GM12878 (cell line): ENCODE measurements at regions not wholly inside any gene's neighbourhood (a gene's known extent, or its start where the extent isn't known, plus 50 kb on each side); places are given as distances from the start of the nearest gene placed in this dataset.

Source experiments
- ATAC-seq: fragments of 200-7000 bp; cut with Tn5 transposase; 3 replicates; pipeline ENCODE4 v1.9.1; 2020; ENCODE audit warnings: mild to moderate bottlenecking, moderate library complexity
- BruUV-seq: library from RNA; stranded (reverse); fragments of 400-500 nt; replicated peaks from 2 replicates; lab custom pipeline; 2021; lab: Mats Ljungman, UMichigan
- CTCF ChIA-PET: fragments of 300-600 bp; sonication (Branson Sonifier 250); formaldehyde crosslinking; extraction: SDS; loops from one replicate; lab custom pipeline; 2021; ENCODE audit warnings: inconsistent platforms; lab: Yijun Ruan, JAX
- POLR2A ChIA-PET: fragments of 350-600 bp; formaldehyde crosslinking; extraction: SDS; loops from one replicate; lab custom pipeline; 2021; ENCODE audit warnings: inconsistent platforms; lab: Charles Lee
- RAD21 ChIA-PET: fragments of 300-600 bp; sonication (Branson Sonifier 250); formaldehyde crosslinking; loops from one replicate; lab custom pipeline; 2023; ENCODE audit warnings: antibody characterized with exemption; ENCODE audit not compliant: unreplicated experiment; lab: Charles Lee
- SMC1A ChIA-PET: fragments of 300-600 bp; sonication (Branson Sonifier 250); formaldehyde crosslinking; loops from one replicate; lab custom pipeline; 2023; ENCODE audit not compliant: unreplicated experiment, uncharacterized antibody; lab: Charles Lee
- DNase-seq: peaks from one replicate; pipeline ENCODE4 v3.0.0-alpha.2; 2011; ENCODE audit warnings: low read depth, low spot score
- FAIRE-seq: peaks from 3 replicates; lab custom pipeline; 2011; peaks lifted over from hg19 to GRCh38; lab: Jason Lieb, UNC
- H2AFZ ChIP-seq: 2 replicates; pipeline ENCODE4 v1.6.0; 2011; ENCODE audit warnings: low read depth, low read length, control low read depth; ENCODE audit not compliant: control insufficient read depth
- H3K27ac ChIP-seq: 2 replicates; pipeline ENCODE4 v1.5.1; 2011; ENCODE audit warnings: control low read depth; ENCODE audit not compliant: control insufficient read depth, insufficient read depth
- H3K27me3 ChIP-seq, 2 experiments: replicated peaks in 1 of 2; 2 replicates each; pipeline versions ENCODE4 v1.6.0 to v1.6.1; 2011; ENCODE audit warnings: low read length in 1 of 2; ENCODE audit not compliant: control insufficient read depth in 2 of 2, insufficient read depth in 2 of 2
- H3K36me3 ChIP-seq, 2 experiments: 2 replicates each; pipeline ENCODE4 v1.5.1; 2011; ENCODE audit warnings: low read length in 1 of 2; ENCODE audit not compliant: control insufficient read depth in 2 of 2, insufficient read depth in 2 of 2
- H3K4me1 ChIP-seq: 2 replicates; pipeline ENCODE4 v1.6.1; 2011; ENCODE audit warnings: mild to moderate bottlenecking, low read length, moderate library complexity, mixed read lengths; ENCODE audit not compliant: control insufficient read depth, insufficient read depth
- H3K4me2 ChIP-seq: 2 replicates; pipeline ENCODE4 v1.6.0; 2011; ENCODE audit warnings: control low read depth; ENCODE audit not compliant: control insufficient read depth, insufficient read depth
- H3K4me3 ChIP-seq: fragments of 200-600 bp; sonication (generic); 2 replicates; pipeline ENCODE4 v1.5.1; 2016
- H3K79me2 ChIP-seq: 2 replicates; pipeline ENCODE4 v1.6.0; 2011; ENCODE audit warnings: low read length; ENCODE audit not compliant: control insufficient read depth, insufficient read depth
- H3K9ac ChIP-seq: 2 replicates; pipeline ENCODE4 v1.8.0; 2011; ENCODE audit warnings: low read length, control low read depth, mixed read lengths; ENCODE audit not compliant: control insufficient read depth, insufficient read depth
- H3K9me3 ChIP-seq: replicated peaks from 3 replicates; pipeline ENCODE4 v1.5.1; 2011; ENCODE audit warnings: mild to moderate bottlenecking, low read length; ENCODE audit not compliant: control insufficient read depth, insufficient read depth
- H4K20me1 ChIP-seq: 2 replicates; pipeline ENCODE4 v1.6.0; 2011; ENCODE audit not compliant: control insufficient read depth, insufficient read depth
- IRF5 ChIP-seq: fragments of 450-650 bp; IDR thresholded peaks from 2 replicates; pipeline ENCODE4 v1.6.1; 2017; ENCODE audit warnings: borderline replicate concordance
- PML ChIP-seq: IDR thresholded peaks from 2 replicates; pipeline ENCODE4 v1.6.1; 2012; ENCODE audit warnings: low read length, inconsistent platforms
- WGBS: methylation state at CpG from one replicate; pipeline ENCODE4 v1.1.6; 2016; ENCODE audit warnings: low lambda C conversion rate; ENCODE audit not compliant: insufficient replicate concordance, insufficient coverage; ENCODE audit errors: missing lambda C conversion rate; 5-methylcytosine and 5-hydroxymethylcytosine counted together
- in situ Hi-C: fragments of 300-500 bp; cut with MboI; formaldehyde crosslinking; loops from 9 replicates; pipeline ENCODE4 v1.14.3; 2018; ENCODE audit warnings: mixed read lengths
- intact Hi-C: fragments of 100-400 bp; cut with micrococcal nuclease; formaldehyde crosslinking; loops from one replicate; pipeline ENCODE4 v1.14.2; 2022; ENCODE audit not compliant: unreplicated experiment

DNA sequence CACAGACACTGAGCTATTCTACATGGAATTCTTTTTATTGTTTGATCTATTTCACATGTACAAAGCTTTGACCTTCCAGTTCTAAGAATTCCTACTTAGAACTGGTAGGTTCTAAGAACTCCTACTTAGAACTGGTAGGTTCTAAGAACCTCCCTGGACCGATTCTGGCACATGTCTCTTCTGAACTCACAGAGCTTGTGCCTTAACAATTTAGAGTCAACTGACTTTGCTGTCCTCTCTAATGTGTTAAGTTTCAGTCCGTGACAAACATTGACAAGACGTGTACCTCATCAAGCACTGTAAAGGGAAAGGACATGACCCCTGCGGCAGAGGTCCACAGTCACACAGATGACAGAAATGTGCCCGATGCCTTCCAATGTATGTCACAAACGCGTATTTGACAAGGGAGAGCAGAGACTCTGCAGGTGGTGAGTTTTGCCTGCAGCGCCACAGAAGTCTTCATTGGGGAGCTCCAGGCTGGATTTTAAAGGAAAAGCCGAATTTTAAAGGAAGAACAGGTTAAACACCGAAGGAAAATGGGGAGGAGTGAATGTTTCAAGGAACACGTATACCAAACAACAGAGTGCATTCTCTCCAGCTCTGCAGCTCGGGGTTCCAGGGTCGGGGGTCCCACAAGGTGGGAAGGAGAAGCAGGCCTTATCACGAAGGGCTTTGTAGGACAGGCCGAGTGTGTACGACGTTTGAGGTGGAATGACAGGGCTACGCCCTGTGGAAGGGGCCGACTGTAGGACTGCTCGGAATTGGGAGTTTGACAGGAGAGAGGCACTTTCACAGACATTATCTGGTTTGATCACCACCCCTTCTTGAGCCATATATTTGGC is 161.1 kb upstream of the KLF14 start:
- SMC1A ChIA-PET, result interaction anchor here (0.6 to 5.7 kb wide), 7 partner anchors 62 to 163 kb away, joined by 3 to 84 read pairs (median 24); no protein-coding TSS in a partner anchor
- intact Hi-C loops, result no loop called here
- peaks cover 5% of the 10 kb centered on the region for H4K20me1 ChIP-seq
- DNase-seq (no peak), FAIRE-seq (no peak), ATAC-seq (no peak)
- H3K9me3 ChIP-seq, result peaks cover 3% of the 10 kb centered on the region; the same call in 1 of the 3 replicates
- in situ Hi-C loops, result no loop called here
- POLR2A ChIA-PET, result no interaction called here
- 80% methylated on average over 20 of the region's 20 CpGs for WGBS
- no peak overlapping the region for H3K9ac ChIP-seq
- CTCF ChIA-PET, result interaction anchor here (2.9 to 8.6 kb wide), 7 partner anchors 9 to 145 kb away, joined by 20 to 166 read pairs (median 40); no protein-coding TSS in a partner anchor
- H3K27ac ChIP-seq, result no peak overlapping the region
- H3K79me2 ChIP-seq, result peaks cover 45% of the 10 kb centered on the region
- H3K4me2 ChIP-seq, result no peak overlapping the region
- no peaks in the 10 kb centered on the region for H3K27me3 ChIP-seq
- BruUV-seq, result no TSS peak
- H3K4me3 ChIP-seq, result no peak overlapping the region
- RAD21 ChIA-PET, result interaction anchor here (1.0 to 3.3 kb wide), 3 partner anchors 9 to 146 kb away, joined by 3 to 12 read pairs (median 4); no protein-coding TSS in a partner anchor
- H3K4me1 ChIP-seq, result peaks cover 33% of the 10 kb centered on the region
- TF ChIP-seq PML (peak; percentile 38; the same call in 1 of the 2 replicates), IRF5 (no peak)
- H3K36me3 ChIP-seq, result peaks cover 28 to 36% of the 10 kb centered on the region in 2 experiments
- no peak overlapping the region for H2AFZ ChIP-seq
